ENCODE measurements at regions not wholly inside any gene's neighbourhood (a gene's known extent, or its start where the extent isn't known, plus 50 kb on each side); places are given as distances from the start of the nearest gene placed in this dataset.

DNA sequence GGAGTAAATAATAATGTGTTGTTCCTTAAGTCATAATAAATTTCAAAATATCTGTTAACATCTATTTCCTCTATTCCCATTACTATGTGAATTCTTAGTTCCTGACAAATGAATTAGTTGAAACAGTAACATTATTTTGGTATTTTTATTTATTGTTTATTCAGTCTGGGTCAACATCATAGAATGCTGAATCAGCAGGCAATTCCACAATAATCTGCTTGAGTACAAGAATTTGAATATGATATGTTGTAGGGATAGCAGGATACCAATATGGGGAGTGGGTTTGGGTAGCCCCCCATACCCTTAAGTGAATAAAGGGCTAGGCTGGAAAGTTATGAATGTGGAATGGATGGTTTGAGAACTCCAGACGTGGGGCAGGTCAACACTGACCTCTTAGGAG lies 373.2 kb upstream of the CHD6 start:
- H3K9me2 ChIP-seq (replicated peaks; ENCODE audit: insufficient read depth, low read length) = no peaks in the 10 kb centered on the region
- H3K9me3 ChIP-seq (replicated peaks; ENCODE audit: insufficient read depth, low read length) = no peaks in the 10 kb centered on the region
- no peak for DNase-seq
- H4K20me1 ChIP-seq (ENCODE audit: insufficient read depth, low read length) = no peaks in the 10 kb centered on the region
- no peaks in the 10 kb centered on the region for H3K4me1 ChIP-seq (ENCODE audit: low read length)
- H3K4me2 ChIP-seq (ENCODE audit: low read depth, low read length) = no peak overlapping the region
- H3K4me3 ChIP-seq (ENCODE audit: low read length) = no peak overlapping the region
- no peaks in the 10 kb centered on the region for H3K79me2 ChIP-seq (ENCODE audit: low read length)
- no peak for TF ChIP-seq EZH2 (optimal IDR thresholded peaks at IDR 0.05; ENCODE audit: low read depth, low read length)
- no peak for TF ChIP-seq EZH2phosphoT487 (IDR thresholded peaks at IDR 0.05; ENCODE audit: low read length)
- TF ChIP-seq, protein P1, sequence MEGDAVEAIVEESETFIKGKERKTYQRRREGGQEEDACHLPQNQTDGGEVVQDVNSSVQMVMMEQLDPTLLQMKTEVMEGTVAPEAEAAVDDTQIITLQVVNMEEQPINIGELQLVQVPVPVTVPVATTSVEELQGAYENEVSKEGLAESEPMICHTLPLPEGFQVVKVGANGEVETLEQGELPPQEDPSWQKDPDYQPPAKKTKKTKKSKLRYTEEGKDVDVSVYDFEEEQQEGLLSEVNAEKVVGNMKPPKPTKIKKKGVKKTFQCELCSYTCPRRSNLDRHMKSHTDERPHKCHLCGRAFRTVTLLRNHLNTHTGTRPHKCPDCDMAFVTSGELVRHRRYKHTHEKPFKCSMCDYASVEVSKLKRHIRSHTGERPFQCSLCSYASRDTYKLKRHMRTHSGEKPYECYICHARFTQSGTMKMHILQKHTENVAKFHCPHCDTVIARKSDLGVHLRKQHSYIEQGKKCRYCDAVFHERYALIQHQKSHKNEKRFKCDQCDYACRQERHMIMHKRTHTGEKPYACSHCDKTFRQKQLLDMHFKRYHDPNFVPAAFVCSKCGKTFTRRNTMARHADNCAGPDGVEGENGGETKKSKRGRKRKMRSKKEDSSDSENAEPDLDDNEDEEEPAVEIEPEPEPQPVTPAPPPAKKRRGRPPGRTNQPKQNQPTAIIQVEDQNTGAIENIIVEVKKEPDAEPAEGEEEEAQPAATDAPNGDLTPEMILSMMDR (IDR thresholded peaks at IDR 0.05; ENCODE audit: low read length) = no peak
- H2AFZ ChIP-seq (ENCODE audit: low read length) = no peak overlapping the region
- H3K27me3 ChIP-seq (replicated peaks; ENCODE audit: insufficient read depth, low read length) = no peaks in the 10 kb centered on the region
- H3K27ac ChIP-seq (ENCODE audit: low read length) = no peak overlapping the region
- H3F3A ChIP-seq (ENCODE audit: insufficient read depth, low read length) = no peaks in the 10 kb centered on the region
- H3K9ac ChIP-seq (ENCODE audit: low read length) = no peak overlapping the region
- H3K36me3 ChIP-seq (replicated peaks; ENCODE audit: insufficient read depth, low read length) = no peaks in the 10 kb centered on the region

DNA sequence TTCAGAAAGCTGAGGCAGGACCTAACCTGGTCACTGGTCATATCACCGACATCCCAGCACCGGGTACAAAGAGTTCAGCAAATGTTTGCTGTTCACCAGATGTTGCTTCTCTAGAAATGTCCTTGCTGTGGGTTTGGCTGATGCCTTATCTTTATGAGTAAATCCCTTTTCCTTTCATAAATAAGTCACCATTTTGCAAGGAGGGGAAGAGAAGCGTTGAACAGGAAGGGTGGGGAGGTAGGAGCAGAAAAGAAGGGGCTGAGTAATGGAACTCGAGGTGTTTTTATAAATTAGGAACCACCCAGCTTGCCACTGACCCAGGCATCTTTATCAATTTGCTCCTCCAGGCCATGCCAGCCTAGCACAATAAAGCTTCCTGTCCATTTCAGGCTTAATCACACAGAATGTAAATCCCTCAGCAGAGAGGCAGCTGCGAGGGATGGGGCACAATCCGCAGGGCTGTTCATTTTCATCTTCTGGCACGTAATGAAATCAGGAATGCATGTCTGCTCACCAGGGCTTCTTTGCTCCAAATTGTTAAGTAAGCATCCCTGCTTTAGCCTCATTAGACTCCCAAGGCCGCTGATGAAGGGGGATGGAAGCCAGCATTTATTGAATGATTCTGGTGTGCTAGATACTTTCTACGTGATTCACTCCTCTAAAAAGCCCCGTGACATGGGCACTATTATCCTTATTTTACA lies 371.9 kb upstream of the CHD6 start:
- Histone ChIP-seq H2AFZ (ENCODE audit: low read length) (no peak overlapping the region), H3K4me1 (ENCODE audit: low read length) (no peaks in the 10 kb centered on the region), H3K9ac (ENCODE audit: low read length) (no peak overlapping the region), H4K20me1 (ENCODE audit: insufficient read depth, low read length) (no peaks in the 10 kb centered on the region), H3K9me3 (replicated peaks; ENCODE audit: insufficient read depth, low read length) (no peaks in the 10 kb centered on the region), H3K27me3 (replicated peaks; ENCODE audit: insufficient read depth, low read length) (no peaks in the 10 kb centered on the region), H3K27ac (ENCODE audit: low read length) (no peak overlapping the region), H3K79me2 (ENCODE audit: low read length) (no peaks in the 10 kb centered on the region), H3F3A (ENCODE audit: insufficient read depth, low read length) (no peaks in the 10 kb centered on the region), H3K9me2 (replicated peaks; ENCODE audit: insufficient read depth, low read length) (no peaks in the 10 kb centered on the region), H3K4me3 (ENCODE audit: low read length) (no peak overlapping the region), H3K36me3 (replicated peaks; ENCODE audit: insufficient read depth, low read length) (no peaks in the 10 kb centered on the region), H3K4me2 (ENCODE audit: low read depth, low read length) (no peak overlapping the region)
- no peak for DNase-seq
- TF ChIP-seq, protein P1 (IDR thresholded peaks at IDR 0.05; ENCODE audit: low read length) = no peak
- TF ChIP-seq EZH2phosphoT487 (IDR thresholded peaks at IDR 0.05; ENCODE audit: low read length) (no peak), EZH2 (optimal IDR thresholded peaks at IDR 0.05; ENCODE audit: low read depth, low read length) (no peak)

DNA sequence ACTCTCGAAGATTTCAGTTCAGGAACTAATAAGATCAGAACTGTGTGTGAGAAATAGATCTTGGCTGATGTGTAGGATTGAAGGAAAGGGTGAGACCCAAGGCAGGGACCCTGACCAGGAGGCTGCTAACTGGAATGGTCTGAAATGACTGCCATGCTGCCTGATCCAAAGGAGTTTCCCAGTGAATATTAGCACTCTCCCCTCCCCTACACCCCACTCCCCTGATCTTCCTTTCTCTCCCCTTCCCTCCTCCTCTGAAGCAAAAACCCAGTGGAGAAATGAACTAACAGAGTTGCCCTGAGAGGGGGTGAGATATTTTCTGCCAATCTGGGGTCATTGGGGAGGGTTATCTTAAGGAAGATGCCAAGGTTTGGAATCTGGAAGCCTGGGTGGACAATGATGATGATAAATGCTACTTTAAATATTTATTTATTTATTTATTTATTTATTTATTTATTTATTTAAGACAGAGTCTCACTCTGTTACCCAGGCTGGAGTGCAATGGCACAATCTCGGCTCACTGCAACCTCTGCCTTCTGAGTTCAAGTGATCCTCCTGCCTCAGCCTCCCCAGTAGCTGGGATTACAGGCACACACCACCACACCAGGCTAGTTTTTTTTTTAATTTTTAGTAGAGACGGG lies 371.0 kb upstream of the CHD6 start:
- H3K9me3 ChIP-seq (replicated peaks; ENCODE audit: insufficient read depth, low read length) = no peaks in the 10 kb centered on the region
- H3K27ac ChIP-seq (ENCODE audit: low read length) = no peak overlapping the region
- H3K4me1 ChIP-seq (ENCODE audit: low read length) = peaks cover 5% of the 10 kb centered on the region; the same call in 1 of the 2 replicates
- H3K36me3 ChIP-seq (replicated peaks; ENCODE audit: insufficient read depth, low read length) = no peaks in the 10 kb centered on the region
- H3K27me3 ChIP-seq (replicated peaks; ENCODE audit: insufficient read depth, low read length) = no peaks in the 10 kb centered on the region
- no peaks in the 10 kb centered on the region for H3F3A ChIP-seq (ENCODE audit: insufficient read depth, low read length)
- H2AFZ ChIP-seq (ENCODE audit: low read length) = no peak overlapping the region
- DNase-seq = no peak
- H3K4me2 ChIP-seq (ENCODE audit: low read depth, low read length) = no peak overlapping the region
- TF ChIP-seq, protein P1 (IDR thresholded peaks at IDR 0.05; ENCODE audit: low read length) = no peak
- TF ChIP-seq EZH2 (optimal IDR thresholded peaks at IDR 0.05; ENCODE audit: low read depth, low read length) (no peak), EZH2phosphoT487 (IDR thresholded peaks at IDR 0.05; ENCODE audit: low read length) (no peak)
- no peak overlapping the region for H3K9ac ChIP-seq (ENCODE audit: low read length)
- no peaks in the 10 kb centered on the region for H3K79me2 ChIP-seq (ENCODE audit: low read length)
- no peaks in the 10 kb centered on the region for H4K20me1 ChIP-seq (ENCODE audit: insufficient read depth, low read length)
- no peak overlapping the region for H3K4me3 ChIP-seq (ENCODE audit: low read length)
- no peaks in the 10 kb centered on the region for H3K9me2 ChIP-seq (replicated peaks; ENCODE audit: insufficient read depth, low read length)
